ENCODE measurements at regions not wholly inside any gene's neighbourhood (a gene's known extent, or its start where the extent isn't known, plus 50 kb on each side); places are given as distances from the start of the nearest gene placed in this dataset.

DNA sequence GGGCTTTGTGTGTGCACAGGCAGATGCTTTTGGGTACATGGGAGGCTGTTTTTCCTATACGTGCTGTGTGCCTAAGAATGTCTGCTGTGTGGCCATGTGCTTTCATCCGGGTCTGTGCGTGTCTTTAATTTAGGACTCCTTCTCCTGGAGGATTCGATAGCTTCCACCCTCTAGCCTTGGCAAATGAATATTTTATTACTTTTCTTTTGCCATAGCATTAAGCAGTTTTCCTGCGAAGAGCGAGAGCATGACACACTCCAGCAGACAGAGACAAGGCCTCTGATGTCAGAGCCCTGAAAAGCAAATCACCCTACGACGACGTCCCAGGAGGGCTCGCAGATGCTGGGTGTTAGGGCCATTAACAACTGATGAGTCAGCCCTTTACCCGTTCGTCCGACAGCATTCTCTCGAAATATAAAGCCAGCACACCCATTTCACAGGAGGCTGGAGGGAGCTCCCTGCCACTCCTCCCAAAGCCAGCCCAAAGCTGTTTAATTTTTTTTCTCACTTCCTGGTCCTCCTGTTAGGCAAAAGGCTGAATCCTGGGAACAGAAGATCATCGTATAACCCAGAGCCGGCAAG lies 311.3 kb upstream of the ZMIZ1 start (continued):
- TF ChIP-seq, protein P1, sequence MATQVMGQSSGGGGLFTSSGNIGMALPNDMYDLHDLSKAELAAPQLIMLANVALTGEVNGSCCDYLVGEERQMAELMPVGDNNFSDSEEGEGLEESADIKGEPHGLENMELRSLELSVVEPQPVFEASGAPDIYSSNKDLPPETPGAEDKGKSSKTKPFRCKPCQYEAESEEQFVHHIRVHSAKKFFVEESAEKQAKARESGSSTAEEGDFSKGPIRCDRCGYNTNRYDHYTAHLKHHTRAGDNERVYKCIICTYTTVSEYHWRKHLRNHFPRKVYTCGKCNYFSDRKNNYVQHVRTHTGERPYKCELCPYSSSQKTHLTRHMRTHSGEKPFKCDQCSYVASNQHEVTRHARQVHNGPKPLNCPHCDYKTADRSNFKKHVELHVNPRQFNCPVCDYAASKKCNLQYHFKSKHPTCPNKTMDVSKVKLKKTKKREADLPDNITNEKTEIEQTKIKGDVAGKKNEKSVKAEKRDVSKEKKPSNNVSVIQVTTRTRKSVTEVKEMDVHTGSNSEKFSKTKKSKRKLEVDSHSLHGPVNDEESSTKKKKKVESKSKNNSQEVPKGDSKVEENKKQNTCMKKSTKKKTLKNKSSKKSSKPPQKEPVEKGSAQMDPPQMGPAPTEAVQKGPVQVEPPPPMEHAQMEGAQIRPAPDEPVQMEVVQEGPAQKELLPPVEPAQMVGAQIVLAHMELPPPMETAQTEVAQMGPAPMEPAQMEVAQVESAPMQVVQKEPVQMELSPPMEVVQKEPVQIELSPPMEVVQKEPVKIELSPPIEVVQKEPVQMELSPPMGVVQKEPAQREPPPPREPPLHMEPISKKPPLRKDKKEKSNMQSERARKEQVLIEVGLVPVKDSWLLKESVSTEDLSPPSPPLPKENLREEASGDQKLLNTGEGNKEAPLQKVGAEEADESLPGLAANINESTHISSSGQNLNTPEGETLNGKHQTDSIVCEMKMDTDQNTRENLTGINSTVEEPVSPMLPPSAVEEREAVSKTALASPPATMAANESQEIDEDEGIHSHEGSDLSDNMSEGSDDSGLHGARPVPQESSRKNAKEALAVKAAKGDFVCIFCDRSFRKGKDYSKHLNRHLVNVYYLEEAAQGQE (IDR thresholded peaks at IDR 0.05; ENCODE audit: low read depth, low read length), result no peak
- TF ChIP-seq, protein P2, sequence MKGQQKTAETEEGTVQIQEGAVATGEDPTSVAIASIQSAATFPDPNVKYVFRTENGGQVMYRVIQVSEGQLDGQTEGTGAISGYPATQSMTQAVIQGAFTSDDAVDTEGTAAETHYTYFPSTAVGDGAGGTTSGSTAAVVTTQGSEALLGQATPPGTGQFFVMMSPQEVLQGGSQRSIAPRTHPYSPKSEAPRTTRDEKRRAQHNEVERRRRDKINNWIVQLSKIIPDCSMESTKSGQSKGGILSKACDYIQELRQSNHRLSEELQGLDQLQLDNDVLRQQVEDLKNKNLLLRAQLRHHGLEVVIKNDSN (IDR thresholded peaks at IDR 0.05; ENCODE audit: borderline replicate concordance, low read depth), result no peak
- TF ChIP-seq SIN3A (IDR thresholded peaks at IDR 0.05; ENCODE audit: borderline replicate concordance, low read depth, low read length) (no peak), TCF12 (IDR thresholded peaks at IDR 0.05) (peak; percentile 70), MEF2A (IDR thresholded peaks at IDR 0.05; ENCODE audit: borderline replicate concordance, low read depth) (no peak), POLR2AphosphoS5 (IDR thresholded peaks at IDR 0.05; ENCODE audit: low read depth, low read length) (no peak), RCOR1 (IDR thresholded peaks at IDR 0.05; ENCODE audit: low read length) (no peak), TEAD4 (IDR thresholded peaks at IDR 0.05; ENCODE audit: borderline replicate concordance, insufficient read depth) (no peak), RAD21 (IDR thresholded peaks at IDR 0.05; ENCODE audit: low read length) (no peak), YY1 (IDR thresholded peaks at IDR 0.05; ENCODE audit: low read depth) (no peak), TAF1 (IDR thresholded peaks at IDR 0.05; ENCODE audit: borderline replicate concordance, low read depth, low read length) (no peak), FOXM1 (IDR thresholded peaks at IDR 0.05; ENCODE audit: low read depth) (no peak)
- TF ChIP-seq, protein P3, sequence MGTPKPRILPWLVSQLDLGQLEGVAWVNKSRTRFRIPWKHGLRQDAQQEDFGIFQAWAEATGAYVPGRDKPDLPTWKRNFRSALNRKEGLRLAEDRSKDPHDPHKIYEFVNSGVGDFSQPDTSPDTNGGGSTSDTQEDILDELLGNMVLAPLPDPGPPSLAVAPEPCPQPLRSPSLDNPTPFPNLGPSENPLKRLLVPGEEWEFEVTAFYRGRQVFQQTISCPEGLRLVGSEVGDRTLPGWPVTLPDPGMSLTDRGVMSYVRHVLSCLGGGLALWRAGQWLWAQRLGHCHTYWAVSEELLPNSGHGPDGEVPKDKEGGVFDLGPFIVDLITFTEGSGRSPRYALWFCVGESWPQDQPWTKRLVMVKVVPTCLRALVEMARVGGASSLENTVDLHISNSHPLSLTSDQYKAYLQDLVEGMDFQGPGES (IDR thresholded peaks at IDR 0.05; ENCODE audit: low read depth, low read length), result no peak

DNA sequence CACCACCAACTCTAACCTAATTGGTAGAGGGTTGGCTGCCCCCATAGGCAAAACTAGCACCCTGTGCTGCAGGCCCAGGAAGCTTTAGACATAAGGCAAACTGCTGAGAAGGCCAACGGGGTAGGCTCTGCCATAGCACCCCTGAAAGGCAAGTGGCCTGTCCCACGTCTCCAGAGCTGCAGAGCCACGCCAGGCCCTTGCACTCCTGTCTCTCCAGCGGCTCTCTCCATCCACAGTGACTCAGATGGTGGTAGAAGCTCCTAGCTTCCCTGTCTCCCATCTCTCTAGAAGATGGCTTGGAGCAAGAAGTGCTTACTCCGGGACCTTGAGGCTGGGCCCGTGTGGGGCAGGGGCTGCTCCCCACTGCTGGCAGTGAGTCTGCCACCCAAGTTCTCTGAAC lies 310.6 kb upstream of the ZMIZ1 start:
- ChIA-PET POLR2A (no interaction called here), CTCF (no interaction called here)
- H3F3A ChIP-seq (replicated peaks; ENCODE audit: insufficient read depth), result peaks cover 14% of the 10 kb centered on the region
- peak overlapping the region; percentile 61; the same call in 1 of the 2 replicates for H3K9ac ChIP-seq
- H3K27ac ChIP-seq (ENCODE audit: low read depth in 2 of 2, low read length in 1 of 2), result peak overlapping the region in 1 of 2 experiments; percentile 94; a peak in 2 of 4 replicates
- no peak for DNase-seq
- TF ChIP-seq, protein P4, sequence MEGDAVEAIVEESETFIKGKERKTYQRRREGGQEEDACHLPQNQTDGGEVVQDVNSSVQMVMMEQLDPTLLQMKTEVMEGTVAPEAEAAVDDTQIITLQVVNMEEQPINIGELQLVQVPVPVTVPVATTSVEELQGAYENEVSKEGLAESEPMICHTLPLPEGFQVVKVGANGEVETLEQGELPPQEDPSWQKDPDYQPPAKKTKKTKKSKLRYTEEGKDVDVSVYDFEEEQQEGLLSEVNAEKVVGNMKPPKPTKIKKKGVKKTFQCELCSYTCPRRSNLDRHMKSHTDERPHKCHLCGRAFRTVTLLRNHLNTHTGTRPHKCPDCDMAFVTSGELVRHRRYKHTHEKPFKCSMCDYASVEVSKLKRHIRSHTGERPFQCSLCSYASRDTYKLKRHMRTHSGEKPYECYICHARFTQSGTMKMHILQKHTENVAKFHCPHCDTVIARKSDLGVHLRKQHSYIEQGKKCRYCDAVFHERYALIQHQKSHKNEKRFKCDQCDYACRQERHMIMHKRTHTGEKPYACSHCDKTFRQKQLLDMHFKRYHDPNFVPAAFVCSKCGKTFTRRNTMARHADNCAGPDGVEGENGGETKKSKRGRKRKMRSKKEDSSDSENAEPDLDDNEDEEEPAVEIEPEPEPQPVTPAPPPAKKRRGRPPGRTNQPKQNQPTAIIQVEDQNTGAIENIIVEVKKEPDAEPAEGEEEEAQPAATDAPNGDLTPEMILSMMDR (IDR thresholded peaks at IDR 0.05), result no peak
- TF ChIP-seq, protein P5, sequence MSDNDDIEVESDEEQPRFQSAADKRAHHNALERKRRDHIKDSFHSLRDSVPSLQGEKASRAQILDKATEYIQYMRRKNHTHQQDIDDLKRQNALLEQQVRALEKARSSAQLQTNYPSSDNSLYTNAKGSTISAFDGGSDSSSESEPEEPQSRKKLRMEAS (IDR thresholded peaks at IDR 0.05; ENCODE audit: low read depth), result no peak
- TF ChIP-seq, protein P1 (IDR thresholded peaks at IDR 0.05; ENCODE audit: low read depth, low read length), result no peak
- TF ChIP-seq MXI1 (IDR thresholded peaks at IDR 0.05; ENCODE audit: low read depth, low read length), result no peak
- no peak overlapping the region for H3K4me3 ChIP-seq (ENCODE audit: low read depth in 2 of 2, low read length in 1 of 2)
- no peaks in the 10 kb centered on the region for H3K9me3 ChIP-seq
- no peaks in the 10 kb centered on the region for H3K36me3 ChIP-seq (replicated peaks in 1 of 2; ENCODE audit: control insufficient read depth in 1 of 2, insufficient read depth in 2 of 2, low read length in 1 of 2)
- H3K9me2 ChIP-seq, result no peaks in the 10 kb centered on the region
- H4K20me1 ChIP-seq (ENCODE audit: insufficient read depth), result no peaks in the 10 kb centered on the region
- H3K27me3 ChIP-seq (ENCODE audit: insufficient read depth), result no peaks in the 10 kb centered on the region
- no peaks in the 10 kb centered on the region for H3K79me2 ChIP-seq (ENCODE audit: insufficient read depth)
- H2AFZ ChIP-seq (ENCODE audit: low read depth), result peak overlapping the region; percentile 84; the same call in 1 of the 2 replicates
- 97% methylated on average over 6 of the region's 6 CpGs for WGBS (ENCODE audit: low lambda C conversion rate)
- peak overlapping the region; percentile 58; the same call in 1 of the 2 replicates for H3K4me2 ChIP-seq
- H3K4me1 ChIP-seq (ENCODE audit: control insufficient read depth in 1 of 2, insufficient read depth in 2 of 2, low read depth in 1 of 2, low read length in 1 of 2), result peaks cover 37 to 50% of the 10 kb centered on the region in 2 experiments; a peak in 3 of 4 replicates
